NCI-H2081 treated with DMSO at 0.1 percent for 48 hours (cell line): ENCODE measurements at regions not wholly inside any gene's neighbourhood (a gene's known extent, or its start where the extent isn't known, plus 50 kb on each side); places are given as distances from the start of the nearest gene placed in this dataset.

Experiments used
- DNase-seq: peaks from one replicate; lab custom pipeline; 2025; lab: John Stamatoyannopoulos, UW

DNA sequence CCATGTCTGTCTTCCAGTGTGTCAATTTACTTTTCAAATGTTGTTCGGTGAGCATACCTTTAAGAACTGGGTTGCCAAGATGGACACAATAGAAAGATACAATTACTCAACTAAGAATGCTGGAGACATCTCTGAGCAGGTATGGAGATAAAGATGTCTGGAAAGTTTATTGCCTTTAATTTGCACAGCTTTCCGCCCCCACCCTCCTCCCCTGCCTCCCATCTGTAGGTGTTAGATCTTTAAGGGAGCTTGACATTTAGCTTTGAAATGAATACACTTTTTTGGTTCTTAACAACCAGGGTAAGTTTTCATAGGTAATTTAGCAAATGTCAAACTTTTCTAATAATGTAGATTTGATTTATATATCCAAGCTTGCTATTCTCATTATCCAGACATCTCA lies 104.4 kb downstream of the BTBD3 start:
- no peak for DNase-seq

DNA sequence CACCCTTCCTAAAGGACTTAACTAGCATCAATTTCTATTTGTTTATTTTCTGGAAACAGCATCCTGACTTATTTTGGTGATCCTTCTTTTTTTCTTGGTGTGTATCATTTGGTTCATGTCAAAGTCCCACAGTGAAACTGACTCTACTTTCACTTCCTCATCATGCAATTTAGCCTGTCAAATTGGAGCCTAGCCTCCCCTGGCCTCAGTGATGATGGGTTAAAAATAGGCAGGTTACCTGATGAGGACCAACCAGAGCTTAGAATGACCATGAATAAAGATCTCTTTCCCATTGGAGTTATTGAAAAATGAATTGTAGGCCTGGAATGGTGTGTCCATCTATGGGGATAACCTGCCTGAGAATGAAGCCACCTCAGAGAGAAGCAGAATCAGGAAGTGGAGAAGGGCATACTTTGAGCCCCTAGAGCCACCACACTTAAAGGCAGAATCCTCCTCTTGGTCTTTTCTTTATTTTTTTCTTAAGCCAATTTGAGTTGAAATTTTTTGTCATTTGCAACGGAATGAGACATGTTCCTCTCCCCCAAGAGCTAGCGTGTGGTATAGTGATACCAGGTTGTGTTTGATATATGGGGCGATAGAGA lies 105.6 kb downstream of the BTBD3 start:
- DNase-seq = no peak

DNA sequence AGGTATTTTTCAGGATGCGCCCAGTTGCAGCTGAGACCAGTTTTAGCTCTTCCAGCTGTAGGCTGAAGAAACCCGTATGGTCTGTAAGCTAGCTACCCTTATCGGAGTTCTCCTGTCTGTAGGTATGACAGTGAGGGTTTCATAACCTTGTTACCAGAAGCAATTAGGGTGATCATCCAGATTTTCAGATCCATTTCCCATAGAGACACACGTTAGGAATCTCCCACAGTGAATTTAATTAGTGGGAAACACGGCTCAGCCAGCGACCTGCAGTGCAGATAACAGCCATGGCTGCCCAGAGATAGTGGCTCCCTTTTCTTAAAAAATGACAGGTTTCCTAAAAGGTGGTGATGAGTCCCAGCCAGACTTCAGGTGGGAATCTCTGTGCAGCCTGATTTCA lies 111.1 kb downstream of the BTBD3 start:
- no peak for DNase-seq

DNA sequence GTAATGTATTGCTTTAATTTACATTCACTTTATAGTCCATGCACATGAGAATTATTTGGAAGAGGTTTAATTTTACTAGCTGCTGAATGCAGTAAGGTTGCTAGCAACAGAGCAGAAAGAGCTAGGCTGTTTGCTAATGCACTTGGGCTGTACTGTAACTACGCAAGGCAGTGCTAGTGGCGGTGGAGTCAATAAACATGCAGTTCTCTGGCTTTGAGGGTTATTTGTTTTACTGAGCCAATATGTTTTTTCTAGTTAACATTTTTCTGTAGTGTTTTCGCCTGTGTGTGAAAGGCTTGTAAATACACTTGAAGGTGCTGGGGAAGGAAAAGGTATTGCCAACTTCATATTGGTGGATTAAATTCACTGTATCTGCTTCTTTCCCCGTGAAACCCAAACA lies 112.8 kb downstream of the BTBD3 start:
- no peak for DNase-seq

DNA sequence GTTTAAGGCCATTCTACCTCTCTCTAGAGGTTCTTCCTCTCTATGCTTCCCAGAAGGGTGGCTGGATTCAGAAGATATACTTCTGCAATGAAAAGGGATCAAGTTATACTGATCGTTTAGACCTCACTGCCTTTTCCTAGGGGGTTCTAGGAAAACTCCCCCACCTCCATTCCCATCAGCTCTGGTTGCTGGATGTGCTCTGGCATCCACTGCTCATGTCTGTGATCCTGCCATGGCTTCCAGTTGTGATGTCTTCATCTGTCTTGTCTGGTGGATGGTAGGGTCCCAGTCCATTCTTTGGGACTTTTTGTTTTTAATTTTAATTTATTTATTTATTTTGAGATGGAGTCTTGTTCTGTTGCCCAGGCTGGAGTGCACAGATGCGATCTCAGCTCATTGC lies 118.4 kb downstream of the BTBD3 start:
- DNase-seq = no peak

DNA sequence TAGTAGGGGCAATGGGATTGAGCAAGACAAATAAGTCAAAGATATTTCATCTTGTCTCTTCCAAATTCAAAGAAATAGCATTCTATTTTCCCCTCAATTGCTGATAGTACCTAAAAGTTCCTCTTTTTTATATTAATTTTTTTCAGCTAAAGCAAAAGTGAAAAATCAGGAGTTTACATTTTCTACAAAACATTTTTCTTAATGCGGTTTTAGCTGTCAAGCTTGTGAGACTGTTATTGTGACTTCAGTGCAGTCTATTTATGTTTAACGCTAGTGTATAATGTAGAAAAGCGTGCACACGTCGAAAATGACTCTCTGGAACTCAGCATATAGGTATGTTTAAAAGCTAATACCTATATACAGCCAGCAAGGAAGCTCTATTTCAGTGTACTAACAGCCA lies 119.8 kb downstream of the BTBD3 start:
- no peak for DNase-seq

DNA sequence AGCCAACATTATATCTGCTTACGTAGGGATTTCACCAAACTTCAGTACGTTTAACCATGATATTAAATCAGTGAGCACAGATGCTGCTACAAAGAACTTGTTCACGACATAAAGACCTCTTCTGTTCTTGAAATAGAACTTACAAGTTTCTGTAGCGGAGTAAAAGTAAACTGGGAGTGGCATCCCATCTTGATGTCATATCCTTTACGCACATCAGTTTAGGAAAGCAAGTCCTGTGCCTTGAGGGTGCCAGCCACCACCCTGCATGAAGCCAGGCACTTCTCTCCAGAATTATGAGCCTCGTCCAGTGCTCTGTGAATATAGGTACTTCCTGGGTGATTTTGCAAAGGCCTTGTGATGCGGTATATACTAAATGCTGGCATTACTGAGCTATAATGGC lies 122.6 kb downstream of the BTBD3 start:
- DNase-seq = peak; percentile 30

DNA sequence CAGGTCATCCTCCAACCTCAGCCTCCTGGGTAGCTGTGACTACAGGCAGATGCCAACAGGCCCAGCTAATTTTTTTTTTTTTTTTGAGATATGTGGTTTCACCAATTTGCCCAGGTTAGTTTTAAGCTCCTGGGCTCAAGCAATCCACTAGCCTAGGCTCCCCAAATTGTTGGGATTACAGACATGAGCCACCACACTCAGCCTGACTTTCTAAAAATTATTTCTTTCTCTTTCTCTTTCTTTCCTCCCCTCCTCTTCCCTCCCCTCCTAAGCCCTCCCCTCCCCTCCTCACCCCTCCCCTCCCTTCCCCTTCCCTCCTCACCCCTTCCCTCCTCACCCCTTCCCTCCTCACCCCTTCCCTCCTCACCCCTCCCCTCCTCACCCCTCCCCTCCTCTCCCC lies 127.3 kb downstream of the BTBD3 start:
- no peak for DNase-seq

DNA sequence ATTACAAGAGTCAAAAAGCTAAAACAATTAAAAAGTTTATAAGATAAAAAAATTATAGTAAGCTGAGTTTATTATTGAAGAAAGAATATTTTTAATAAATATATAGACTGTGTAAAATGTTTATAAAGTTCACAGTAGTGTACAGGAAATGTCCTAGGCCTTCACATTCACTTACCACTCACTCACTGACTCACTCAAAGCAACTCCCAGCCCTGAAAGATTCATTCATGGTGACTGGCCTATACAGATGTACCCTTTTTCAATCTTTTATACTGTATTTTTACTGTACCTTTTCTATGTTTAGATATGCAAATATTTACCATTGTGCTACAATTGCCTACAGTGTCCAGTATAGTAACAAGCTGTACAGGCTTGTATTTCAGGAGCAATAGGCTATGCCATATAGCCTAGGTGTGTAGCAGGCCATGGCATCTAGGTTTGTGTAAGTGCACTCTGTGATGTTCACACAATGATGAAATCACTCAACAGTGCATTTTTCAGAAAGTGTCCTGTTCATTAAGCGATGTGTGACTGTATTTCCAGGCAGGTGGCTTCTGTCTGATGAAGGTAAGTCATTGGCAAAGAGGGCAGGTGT lies 130.2 kb downstream of the BTBD3 start:
- no peak for DNase-seq

DNA sequence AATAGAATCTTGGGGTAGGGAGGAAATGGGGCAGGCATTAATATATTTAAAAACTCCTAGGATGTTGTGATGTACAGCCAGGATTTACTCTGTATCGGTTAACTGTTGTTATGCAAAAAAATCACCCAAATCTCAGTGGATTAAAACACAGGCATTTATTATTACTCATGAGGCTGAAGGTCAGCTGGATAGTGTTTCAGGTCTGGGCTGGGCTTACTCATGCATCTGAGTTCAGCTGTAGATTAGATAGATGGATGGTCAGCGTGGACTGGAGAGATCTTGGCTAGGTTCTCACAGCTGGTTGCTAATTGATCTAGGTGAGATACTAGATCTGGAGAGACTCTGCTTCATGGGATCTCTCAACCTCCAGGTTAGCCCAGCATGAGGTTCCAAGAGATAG lies 131.4 kb downstream of the BTBD3 start:
- no peak for DNase-seq

DNA sequence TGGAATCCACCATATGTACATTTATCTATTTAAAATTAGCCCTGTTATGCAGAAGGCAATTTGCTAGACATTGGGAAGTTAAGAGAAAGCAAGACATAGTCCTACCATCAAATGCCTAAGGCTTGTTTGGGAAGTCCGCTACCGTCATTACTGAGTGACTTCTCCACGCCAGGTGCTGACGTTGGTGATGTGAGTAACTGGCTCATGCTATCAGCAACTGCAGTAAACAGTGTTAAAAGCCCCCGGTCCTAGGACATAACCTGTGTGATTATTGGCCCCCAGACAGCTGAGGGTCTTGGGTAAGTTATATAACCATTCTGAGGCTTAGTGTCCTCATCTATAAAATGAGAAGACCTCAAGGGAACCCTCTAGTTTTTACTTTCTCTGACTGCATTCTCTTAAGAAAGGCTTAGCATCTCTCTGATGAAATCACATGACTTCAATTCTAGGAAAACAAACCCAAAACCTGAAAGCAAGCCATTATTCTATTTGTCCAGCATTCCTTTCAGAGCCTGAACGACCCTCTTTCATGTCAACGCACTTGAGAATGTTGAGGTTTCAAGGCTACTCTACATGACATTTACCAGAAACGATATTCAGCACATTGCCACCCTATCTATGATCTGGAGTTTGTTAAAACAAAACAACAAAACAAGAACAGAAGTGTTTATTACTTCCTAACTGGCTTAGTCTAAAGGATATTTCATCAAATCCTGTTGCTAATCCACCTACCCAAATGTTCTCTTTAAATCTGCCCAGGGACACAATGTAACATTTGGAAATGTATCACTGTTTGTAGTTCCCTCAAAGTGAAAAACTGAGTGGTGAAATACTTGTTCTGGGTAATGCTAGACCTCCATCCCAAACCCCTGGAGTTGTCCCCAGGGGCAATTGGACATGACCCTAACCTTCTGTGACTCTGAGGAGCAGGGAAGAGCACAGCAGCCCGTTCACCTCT lies 133.8 kb downstream of the BTBD3 start:
- DNase-seq = no peak

DNA sequence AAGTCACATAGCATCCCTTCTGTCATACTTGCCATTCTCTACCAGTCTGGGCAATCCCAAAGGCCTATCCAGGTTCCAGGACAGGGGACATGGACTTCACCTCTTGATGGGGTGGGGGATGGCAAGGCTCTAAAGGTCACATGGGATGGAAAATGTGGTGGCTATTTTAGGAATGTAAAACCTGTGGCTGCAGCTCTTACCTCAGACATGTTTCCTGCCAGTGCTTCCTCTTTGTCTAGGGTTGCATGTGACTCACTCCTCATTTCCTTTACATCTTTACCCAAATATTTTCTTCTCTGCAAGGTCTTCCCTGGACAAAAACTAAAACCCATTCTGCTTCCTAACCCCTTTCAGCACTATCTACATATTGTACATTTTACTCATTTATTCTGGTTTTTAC lies 135.7 kb downstream of the BTBD3 start:
- DNase-seq = no peak

DNA sequence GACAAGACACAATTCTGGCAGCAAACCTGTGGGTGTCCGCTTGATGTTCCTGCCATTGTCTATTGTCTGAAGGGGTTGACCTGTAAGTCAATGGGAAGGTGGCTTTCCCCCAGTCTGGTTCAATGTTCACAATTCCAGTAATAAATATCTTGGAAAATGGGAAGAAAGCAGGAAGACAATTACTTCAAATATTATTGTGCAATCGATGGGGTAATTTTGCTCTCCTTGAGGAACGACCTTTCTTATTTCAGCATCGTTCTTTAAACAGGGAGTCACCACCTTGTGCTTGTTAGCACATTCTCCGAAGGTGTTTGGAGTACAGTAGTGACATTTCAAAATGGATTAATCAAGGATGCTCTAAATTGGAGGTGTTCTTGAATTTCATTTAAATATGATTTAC lies 136.9 kb downstream of the BTBD3 start:
- DNase-seq = no peak

DNA sequence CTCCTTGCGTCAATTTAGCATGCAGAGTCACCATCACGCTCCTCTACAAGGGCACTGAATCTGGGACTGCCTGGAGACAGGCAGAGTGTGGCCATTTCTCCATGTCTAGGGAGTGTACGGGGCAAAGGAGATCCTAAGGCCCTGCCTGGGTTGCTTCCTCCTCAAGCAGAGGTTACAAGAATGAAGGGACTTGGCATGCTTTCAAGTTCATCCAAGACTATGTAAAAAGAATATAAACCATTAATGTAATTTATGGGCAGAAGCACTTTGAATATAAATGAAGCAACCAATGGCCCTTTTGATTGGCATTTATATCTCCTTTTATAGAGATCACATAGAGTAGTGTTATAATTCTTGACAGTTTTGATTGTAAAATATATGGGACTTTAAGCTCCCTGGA lies 137.5 kb downstream of the BTBD3 start:
- no peak for DNase-seq

DNA sequence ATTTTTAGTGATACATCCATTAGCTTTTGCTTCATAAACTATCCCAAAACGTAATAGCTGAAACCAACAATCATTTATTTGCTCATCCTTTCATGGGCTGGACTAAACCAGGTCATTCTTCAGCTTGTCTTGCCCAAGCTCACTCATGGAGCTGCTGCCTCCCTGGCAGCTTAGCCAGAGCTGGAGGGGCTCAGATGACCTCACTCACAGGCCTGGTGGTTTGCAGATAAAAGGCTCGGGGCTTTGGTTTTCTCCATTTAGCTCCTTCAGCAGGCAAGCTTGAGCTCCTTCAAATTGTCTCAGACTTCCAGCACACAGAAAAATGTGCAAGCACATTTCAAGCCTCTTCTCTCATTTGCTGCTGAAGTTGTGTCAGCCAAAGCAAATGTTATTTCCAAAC lies 139.1 kb downstream of the BTBD3 start:
- no peak for DNase-seq

DNA sequence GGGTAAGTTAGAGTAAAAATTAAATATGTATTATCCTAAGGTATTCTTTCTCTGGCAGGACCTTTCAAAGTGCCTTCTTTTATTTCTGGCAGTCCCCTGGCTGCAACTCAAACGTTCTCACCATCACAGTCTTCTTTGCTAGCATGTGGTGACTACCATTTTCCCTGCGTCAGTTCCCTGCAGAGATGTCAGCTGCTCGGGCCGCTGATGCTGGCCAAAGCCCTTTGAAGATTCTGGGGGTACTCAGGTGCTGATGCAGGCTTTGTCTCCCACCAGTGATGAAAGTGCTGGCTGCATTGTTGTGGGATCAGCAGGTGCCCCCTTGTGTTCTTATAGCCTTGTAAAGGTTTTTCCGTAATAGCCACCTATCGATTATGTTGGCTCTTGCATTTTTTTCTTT lies 140.1 kb downstream of the BTBD3 start:
- DNase-seq = no peak

DNA sequence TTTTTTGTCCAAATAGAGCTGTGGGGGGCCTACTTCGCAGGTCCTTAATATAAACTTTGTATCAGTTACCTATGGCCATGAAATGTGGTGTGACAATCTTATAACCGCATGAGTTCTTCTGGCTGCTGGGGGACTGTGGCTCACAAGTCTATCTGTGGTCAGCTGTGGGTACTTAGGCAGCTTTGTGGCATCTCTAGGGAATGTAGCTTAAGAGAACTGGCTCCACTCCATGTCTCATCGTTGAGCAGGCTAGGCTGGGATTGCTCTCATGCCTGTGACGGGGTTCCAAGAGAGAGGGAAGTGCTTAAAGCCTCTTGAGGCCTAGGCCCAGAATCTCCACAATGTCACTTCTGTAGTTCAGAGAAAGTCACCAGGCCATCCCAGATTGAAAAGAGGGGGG lies 140.5 kb downstream of the BTBD3 start:
- DNase-seq = no peak

DNA sequence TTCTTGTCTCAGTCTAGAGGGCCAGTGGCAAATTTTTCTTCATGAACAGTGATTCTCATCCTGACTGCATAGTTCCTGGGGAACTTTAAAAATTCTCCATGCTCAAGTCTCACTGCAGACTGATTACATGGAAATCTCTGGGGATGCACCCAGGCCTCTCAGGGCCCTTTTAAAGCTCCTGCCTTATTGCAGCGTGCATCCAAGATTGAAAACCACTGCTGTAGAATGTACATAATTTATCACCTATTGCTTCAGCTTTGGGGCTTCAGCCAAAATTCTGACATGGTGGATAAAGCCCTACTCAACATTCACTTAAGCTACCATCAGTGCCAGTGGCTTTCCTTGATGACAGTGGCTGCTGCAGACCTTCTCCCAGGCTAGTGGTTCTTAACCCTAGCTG lies 143.8 kb downstream of the BTBD3 start:
- no peak for DNase-seq

DNA sequence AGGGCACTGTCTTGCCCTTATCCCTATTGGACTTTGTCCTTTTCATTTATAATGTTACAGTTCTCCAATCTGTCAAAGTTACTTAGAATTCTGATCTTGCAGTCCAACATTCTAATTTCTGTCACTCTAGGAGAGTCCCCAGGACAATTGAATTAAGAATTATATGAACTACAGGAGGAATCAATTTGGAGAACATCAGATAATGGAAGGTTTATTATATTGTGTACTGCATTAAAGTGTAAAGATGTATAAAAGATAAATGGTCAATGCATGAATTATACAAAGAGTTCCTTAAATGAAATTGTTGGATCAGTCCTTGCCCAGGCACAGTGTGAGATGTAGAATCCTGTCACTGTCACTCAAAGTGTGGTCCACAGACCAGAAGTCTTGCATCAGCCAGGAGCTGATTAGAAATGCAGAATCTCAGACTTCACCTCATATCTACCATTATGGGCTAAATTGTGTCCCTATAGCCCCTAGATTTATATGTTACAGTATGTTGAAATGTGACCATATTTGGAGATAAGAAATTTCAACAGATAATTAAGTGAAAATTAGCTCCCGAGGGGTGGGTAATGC lies 145.5 kb downstream of the BTBD3 start:
- no peak for DNase-seq

DNA sequence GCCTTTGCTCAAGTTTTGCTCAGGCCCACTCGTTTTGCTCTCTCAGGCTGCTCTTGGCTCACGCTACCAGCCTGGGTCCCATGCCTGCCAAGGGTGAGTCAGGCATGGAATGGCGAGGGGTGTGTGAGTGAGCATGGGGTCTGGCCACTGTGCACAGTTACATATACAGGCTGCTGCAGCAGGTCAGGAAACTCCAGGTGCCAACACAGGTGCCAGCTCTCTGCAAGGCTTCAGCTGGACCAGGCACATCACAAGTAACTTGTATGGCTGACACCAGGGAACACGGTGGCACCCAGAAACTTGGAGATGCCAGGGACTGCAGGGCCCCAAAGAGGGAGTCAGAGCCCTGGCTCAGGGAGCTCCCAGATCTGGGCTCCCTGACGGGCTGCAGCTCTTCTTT lies 146.8 kb downstream of the BTBD3 start:
- no peak for DNase-seq

DNA sequence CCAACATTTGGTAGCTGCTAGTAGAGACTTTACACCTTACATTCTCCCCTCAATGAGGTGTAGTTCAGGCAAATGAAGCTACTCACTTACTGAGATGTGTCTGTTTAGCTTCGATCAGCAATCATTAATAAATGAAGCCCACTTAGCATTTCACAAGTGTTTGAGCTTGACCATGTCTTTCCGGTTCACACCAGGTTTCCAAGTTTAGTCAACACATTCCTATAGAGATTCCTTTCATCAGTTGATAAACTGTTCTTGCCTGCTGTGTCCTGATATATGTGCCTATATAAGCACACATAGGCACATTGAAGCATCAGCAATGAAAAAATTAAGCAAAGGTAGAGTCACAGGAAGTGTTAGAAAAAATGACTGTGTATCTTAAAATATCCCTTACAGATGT lies 150.0 kb downstream of the BTBD3 start:
- DNase-seq = no peak

DNA sequence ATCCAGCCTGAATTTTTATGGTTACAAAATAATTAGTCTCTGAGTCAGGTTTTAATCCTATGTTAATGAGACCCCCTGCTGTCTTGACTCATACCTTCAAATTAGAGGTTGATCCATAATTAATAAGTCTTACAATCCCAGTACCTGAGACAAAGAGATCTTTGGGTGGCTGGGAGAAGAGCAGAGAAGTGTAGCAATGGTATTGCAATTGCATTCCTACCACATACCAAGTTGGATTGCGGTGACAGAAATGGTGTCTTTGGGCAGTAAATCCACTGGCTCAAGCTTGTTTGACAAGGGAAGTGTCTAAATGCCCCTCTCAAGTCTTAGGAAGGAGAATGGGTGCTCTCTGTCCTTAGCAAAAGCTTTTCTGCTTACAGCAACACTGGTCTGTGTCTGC lies 150.4 kb downstream of the BTBD3 start:
- DNase-seq = no peak

DNA sequence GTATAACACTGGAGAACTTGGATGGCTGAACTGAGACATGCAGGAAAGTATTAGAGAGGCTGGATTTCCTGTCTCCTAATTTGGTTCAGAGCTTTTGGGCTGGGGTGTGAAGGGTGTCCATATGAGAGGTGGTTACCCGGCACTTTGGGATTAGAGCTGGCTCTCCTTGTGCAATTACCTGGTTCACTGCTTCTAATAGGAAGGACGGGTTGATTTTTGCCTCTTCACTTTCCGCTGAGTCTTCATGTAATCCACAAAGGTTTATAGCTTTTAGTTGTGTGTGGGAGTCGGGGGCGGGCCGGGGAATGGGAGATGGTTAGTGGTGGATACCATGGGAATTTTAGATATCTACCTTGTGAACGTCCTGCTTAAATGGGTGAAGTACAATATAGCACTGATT lies 151.5 kb downstream of the BTBD3 start:
- no peak for DNase-seq
